ENCODE measurements at regions not wholly inside any gene's neighbourhood (a gene's known extent, or its start where the extent isn't known, plus 50 kb on each side); places are given as distances from the start of the nearest gene placed in this dataset.
"Not testable (repeated sequence)": the region's sequence is repeated elsewhere in the genome, so short reads cannot be mapped to it uniquely, and the experiment has no call there.

GRCh38 chr1:196366-196765 is 255.1 kb downstream of the OR4F29 start:
- H3K4me3 Mint-ChIP-seq; H3K4me1 Mint-ChIP-seq; H3K27ac Mint-ChIP-seq; H3K36me3 Mint-ChIP-seq; ATAC-seq (ENCODE audit: low read depth); DNase-seq (ENCODE audit: low spot score in 2 of 2); H3K9me3 Mint-ChIP-seq; H3K27me3 Mint-ChIP-seq: not testable (repeated sequence)

GRCh38 chr1:191296-192049 is 260.0 kb downstream of the OR4F29 start:
- not testable (repeated sequence) for ATAC-seq (ENCODE audit: low read depth); DNase-seq (ENCODE audit: low spot score in 2 of 2); H3K4me3 Mint-ChIP-seq; H3K9me3 Mint-ChIP-seq; H3K27me3 Mint-ChIP-seq; H3K36me3 Mint-ChIP-seq; H3K4me1 Mint-ChIP-seq; H3K27ac Mint-ChIP-seq

- not testable (repeated sequence) for ATAC-seq (ENCODE audit: low read depth); H3K36me3 Mint-ChIP-seq
Measured at GRCh38 chr1:190678-191077, 260.8 kb downstream of the OR4F29 start.

GRCh38 chr1:189915-190314 is 261.6 kb downstream of the OR4F29 start:
- not testable (repeated sequence) for H3K27me3 Mint-ChIP-seq; H3K27ac Mint-ChIP-seq; H3K4me3 Mint-ChIP-seq; H3K36me3 Mint-ChIP-seq; ATAC-seq (ENCODE audit: low read depth); DNase-seq (ENCODE audit: low spot score in 2 of 2); H3K4me1 Mint-ChIP-seq; H3K9me3 Mint-ChIP-seq

More at GRCh38 chr1:190678-191077, 260.8 kb downstream of the OR4F29 start:
- H3K4me1 Mint-ChIP-seq; H3K4me3 Mint-ChIP-seq; DNase-seq (ENCODE audit: low spot score in 2 of 2); H3K27ac Mint-ChIP-seq; H3K9me3 Mint-ChIP-seq; H3K27me3 Mint-ChIP-seq: not testable (repeated sequence)

GRCh38 chr1:189270-189669 is 262.2 kb downstream of the OR4F29 start:
- H3K27me3 Mint-ChIP-seq; H3K4me3 Mint-ChIP-seq; DNase-seq (ENCODE audit: low spot score in 2 of 2); H3K36me3 Mint-ChIP-seq; H3K27ac Mint-ChIP-seq; ATAC-seq (ENCODE audit: low read depth); H3K9me3 Mint-ChIP-seq; H3K4me1 Mint-ChIP-seq: not testable (repeated sequence)

- H3K27me3 Mint-ChIP-seq; ATAC-seq (ENCODE audit: low read depth); H3K27ac Mint-ChIP-seq; H3K4me1 Mint-ChIP-seq; DNase-seq (ENCODE audit: low spot score in 2 of 2); H3K9me3 Mint-ChIP-seq; H3K36me3 Mint-ChIP-seq; H3K4me3 Mint-ChIP-seq: not testable (repeated sequence)
Measured at GRCh38 chr1:187298-187697, 264.2 kb downstream of the OR4F29 start.

GRCh38 chr1:186691-187131 is 264.8 kb downstream of the OR4F29 start:
- not testable (repeated sequence) for ATAC-seq (ENCODE audit: low read depth); H3K4me3 Mint-ChIP-seq; H3K9me3 Mint-ChIP-seq; H3K27me3 Mint-ChIP-seq; H3K27ac Mint-ChIP-seq; H3K4me1 Mint-ChIP-seq; H3K36me3 Mint-ChIP-seq; DNase-seq (ENCODE audit: low spot score in 2 of 2)

GRCh38 chr1:186223-186622 is 265.3 kb downstream of the OR4F29 start:
- H3K27ac Mint-ChIP-seq; DNase-seq (ENCODE audit: low spot score in 2 of 2); H3K36me3 Mint-ChIP-seq; H3K4me1 Mint-ChIP-seq; H3K27me3 Mint-ChIP-seq; H3K4me3 Mint-ChIP-seq; ATAC-seq (ENCODE audit: low read depth); H3K9me3 Mint-ChIP-seq: not testable (repeated sequence)

GRCh38 chr1:185526-185925 is 266.0 kb downstream of the OR4F29 start:
- not testable (repeated sequence) for H3K27me3 Mint-ChIP-seq; ATAC-seq (ENCODE audit: low read depth); H3K9me3 Mint-ChIP-seq

GRCh38 chr1:184336-184686 is 267.2 kb downstream of the OR4F29 start:
- not testable (repeated sequence) for H3K27me3 Mint-ChIP-seq; H3K9me3 Mint-ChIP-seq; DNase-seq (ENCODE audit: low spot score in 2 of 2); H3K36me3 Mint-ChIP-seq; H3K4me3 Mint-ChIP-seq; ATAC-seq (ENCODE audit: low read depth); H3K4me1 Mint-ChIP-seq; H3K27ac Mint-ChIP-seq

More at GRCh38 chr1:185526-185925, 266.0 kb downstream of the OR4F29 start:
- not testable (repeated sequence) for H3K4me3 Mint-ChIP-seq; H3K36me3 Mint-ChIP-seq; H3K27ac Mint-ChIP-seq; H3K4me1 Mint-ChIP-seq; DNase-seq (ENCODE audit: low spot score in 2 of 2)

- not testable (repeated sequence) for DNase-seq (ENCODE audit: low spot score in 2 of 2); ATAC-seq (ENCODE audit: low read depth); H3K4me3 Mint-ChIP-seq; H3K4me1 Mint-ChIP-seq; H3K27ac Mint-ChIP-seq; H3K36me3 Mint-ChIP-seq; H3K9me3 Mint-ChIP-seq; H3K27me3 Mint-ChIP-seq
Measured at GRCh38 chr1:183620-184335, 267.7 kb downstream of the OR4F29 start.

- not testable (repeated sequence) for H3K9me3 Mint-ChIP-seq; ATAC-seq (ENCODE audit: low read depth); H3K27me3 Mint-ChIP-seq; H3K4me1 Mint-ChIP-seq; DNase-seq (ENCODE audit: low spot score in 2 of 2); H3K4me3 Mint-ChIP-seq; H3K36me3 Mint-ChIP-seq; H3K27ac Mint-ChIP-seq
Measured at GRCh38 chr1:183081-183480, 268.4 kb downstream of the OR4F29 start.

GRCh38 chr1:182631-183030 is 268.8 kb downstream of the OR4F29 start:
- not testable (repeated sequence) for H3K27me3 Mint-ChIP-seq; ATAC-seq (ENCODE audit: low read depth); H3K4me1 Mint-ChIP-seq; H3K36me3 Mint-ChIP-seq; H3K4me3 Mint-ChIP-seq; DNase-seq (ENCODE audit: low spot score in 2 of 2); H3K9me3 Mint-ChIP-seq; H3K27ac Mint-ChIP-seq

GRCh38 chr1:181247-182216 is 269.9 kb downstream of the OR4F29 start:
- H3K36me3 Mint-ChIP-seq; H3K27me3 Mint-ChIP-seq; H3K4me3 Mint-ChIP-seq; H3K27ac Mint-ChIP-seq; ATAC-seq (ENCODE audit: low read depth); H3K9me3 Mint-ChIP-seq; DNase-seq (ENCODE audit: low spot score in 2 of 2); H3K4me1 Mint-ChIP-seq: not testable (repeated sequence)

All from memory B cell (primary cell).